Testis (tissue), 2 donors: ENCODE measurements at regions not wholly inside any gene's neighbourhood (a gene's known extent, or its start where the extent isn't known, plus 50 kb on each side); places are given as distances from the start of the nearest gene placed in this dataset.

ENCODE experiments used
- DNase-seq: peaks from one replicate; pipeline ENCODE4 v3.0.0-alpha.2; 2019
- H3K27ac ChIP-seq, 2 donors: fragments of 200-600 bp; sonication (generic); one replicate each; pipeline ENCODE4 v1.5.1; 2019
- H3K27me3 ChIP-seq: fragments of 200-600 bp; sonication (generic); one replicate; pipeline ENCODE4 v1.5.1; 2019
- H3K36me3 ChIP-seq: fragments of 200-600 bp; sonication (generic); one replicate; pipeline ENCODE4 v1.5.1; 2017; ENCODE audit warnings: low read depth; ENCODE audit errors: missing control alignments
- H3K4me1 ChIP-seq: fragments of 200-600 bp; sonication (generic); one replicate; pipeline ENCODE4 v1.5.1; 2019
- H3K4me3 ChIP-seq, 2 donors: fragments of 200-600 bp; sonication (generic); one replicate each; pipeline ENCODE4 v1.5.1; 2017 to 2019
- H3K9me3 ChIP-seq: fragments of 200-600 bp; sonication (generic); one replicate; pipeline ENCODE4 v1.5.1; 2017
- POLR2A ChIP-seq: fragments of 450-650 bp; IDR thresholded peaks from one replicate; pipeline ENCODE4 v1.6.1; 2017; ENCODE audit warnings: antibody characterized with exemption, mild to moderate bottlenecking, moderate library complexity
- WGBS, 2 donors: methylation state at CpG; one replicate each; pipeline ENCODE4 v1.1.5; 2018; 5-methylcytosine and 5-hydroxymethylcytosine counted together
- intact Hi-C: fragments of 100-400 bp; cut with DNase I; formaldehyde crosslinking; loops from one replicate; pipeline ENCODE4 v1.15.1; 2023; ENCODE audit warnings: low total_unique reads
- TF ChIP-seq, protein P1 (sequence below), 3 experiments: fragments of 450-650 bp in 2 of 3; fragments of 200-600 bp in 1 of 3; sonication (generic) in 1 of 3; IDR thresholded peaks; one replicate each; pipeline ENCODE4 v1.5.1; 2016 to 2019; ENCODE audit warnings: antibody characterized with exemption in 3 of 3, mild to moderate bottlenecking in 2 of 3, moderate library complexity in 1 of 3

DNA sequence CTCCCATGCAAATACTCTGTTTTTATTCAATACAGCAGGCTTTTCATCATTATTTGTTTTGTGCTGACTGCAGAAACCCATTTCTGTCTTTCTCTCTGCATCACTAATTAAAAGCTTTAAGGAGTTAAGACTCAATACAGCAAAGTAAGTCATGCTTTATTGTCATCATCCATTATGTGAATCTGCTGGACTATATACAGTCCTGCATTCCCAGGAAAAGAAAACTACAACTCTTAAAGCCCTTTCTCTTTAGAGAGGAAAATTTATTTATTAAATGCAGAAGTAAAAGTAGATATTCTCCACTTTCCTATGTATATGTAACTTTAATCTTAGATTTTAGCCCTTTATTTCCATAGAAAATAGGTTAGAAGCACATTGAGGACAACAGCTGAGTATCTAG, 706.6 kb upstream of the RGMB start:
- no peak for DNase-seq
- Histone ChIP-seq H3K36me3 (no peaks in the 10 kb centered on the region), H3K4me3 (no peak overlapping the region), H3K9me3 (no peaks in the 10 kb centered on the region), H3K4me1 (no peaks in the 10 kb centered on the region), H3K27ac (no peak overlapping the region), H3K27me3 (no peaks in the 10 kb centered on the region)
- intact Hi-C loops, result no loop called here
- no peak for TF ChIP-seq POLR2A
- TF ChIP-seq, protein P1, sequence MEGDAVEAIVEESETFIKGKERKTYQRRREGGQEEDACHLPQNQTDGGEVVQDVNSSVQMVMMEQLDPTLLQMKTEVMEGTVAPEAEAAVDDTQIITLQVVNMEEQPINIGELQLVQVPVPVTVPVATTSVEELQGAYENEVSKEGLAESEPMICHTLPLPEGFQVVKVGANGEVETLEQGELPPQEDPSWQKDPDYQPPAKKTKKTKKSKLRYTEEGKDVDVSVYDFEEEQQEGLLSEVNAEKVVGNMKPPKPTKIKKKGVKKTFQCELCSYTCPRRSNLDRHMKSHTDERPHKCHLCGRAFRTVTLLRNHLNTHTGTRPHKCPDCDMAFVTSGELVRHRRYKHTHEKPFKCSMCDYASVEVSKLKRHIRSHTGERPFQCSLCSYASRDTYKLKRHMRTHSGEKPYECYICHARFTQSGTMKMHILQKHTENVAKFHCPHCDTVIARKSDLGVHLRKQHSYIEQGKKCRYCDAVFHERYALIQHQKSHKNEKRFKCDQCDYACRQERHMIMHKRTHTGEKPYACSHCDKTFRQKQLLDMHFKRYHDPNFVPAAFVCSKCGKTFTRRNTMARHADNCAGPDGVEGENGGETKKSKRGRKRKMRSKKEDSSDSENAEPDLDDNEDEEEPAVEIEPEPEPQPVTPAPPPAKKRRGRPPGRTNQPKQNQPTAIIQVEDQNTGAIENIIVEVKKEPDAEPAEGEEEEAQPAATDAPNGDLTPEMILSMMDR (IDR thresholded peaks at IDR 0.05), result no peak

DNA sequence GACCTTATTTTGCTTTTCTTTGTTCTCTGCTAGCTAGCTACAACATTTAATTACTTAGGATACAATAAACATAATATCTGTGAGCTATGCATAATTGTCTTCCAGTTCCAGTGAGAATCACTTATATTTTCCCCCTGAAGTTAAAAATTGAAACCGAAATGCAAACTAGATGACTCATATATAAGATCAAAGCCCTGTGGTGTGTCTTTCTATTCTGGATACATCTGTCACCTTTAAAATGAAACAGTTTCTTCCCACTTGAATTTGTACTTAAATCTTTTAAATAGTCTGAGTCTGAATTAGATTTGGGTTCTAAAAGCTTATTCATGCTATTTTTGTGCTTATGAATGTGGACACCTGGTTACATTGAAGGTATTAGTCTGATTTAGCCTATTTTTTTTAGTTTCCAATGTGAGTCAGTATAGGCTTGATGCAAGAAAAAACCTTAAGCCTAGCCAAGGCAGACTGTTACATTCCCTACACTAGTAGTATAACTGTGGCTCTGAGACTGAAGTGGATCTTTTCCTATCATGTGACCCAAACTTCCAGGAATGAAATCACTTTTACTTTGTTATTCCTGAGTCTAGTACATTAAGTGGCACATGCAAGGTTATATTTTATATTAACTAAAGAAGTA, 703.5 kb upstream of the RGMB start:
- Histone ChIP-seq H3K4me3 (no peak overlapping the region), H3K27ac (no peak overlapping the region), H3K9me3 (no peaks in the 10 kb centered on the region), H3K27me3 (no peaks in the 10 kb centered on the region), H3K4me1 (no peaks in the 10 kb centered on the region), H3K36me3 (no peaks in the 10 kb centered on the region)
- WGBS, 2 donors, result 73 to 88% methylated on average over 1 of the region's 1 CpG
- TF ChIP-seq POLR2A, result no peak
- TF ChIP-seq, protein P1 (IDR thresholded peaks at IDR 0.05), result no peak
- intact Hi-C loops, result no loop called here
- no peak for DNase-seq

DNA sequence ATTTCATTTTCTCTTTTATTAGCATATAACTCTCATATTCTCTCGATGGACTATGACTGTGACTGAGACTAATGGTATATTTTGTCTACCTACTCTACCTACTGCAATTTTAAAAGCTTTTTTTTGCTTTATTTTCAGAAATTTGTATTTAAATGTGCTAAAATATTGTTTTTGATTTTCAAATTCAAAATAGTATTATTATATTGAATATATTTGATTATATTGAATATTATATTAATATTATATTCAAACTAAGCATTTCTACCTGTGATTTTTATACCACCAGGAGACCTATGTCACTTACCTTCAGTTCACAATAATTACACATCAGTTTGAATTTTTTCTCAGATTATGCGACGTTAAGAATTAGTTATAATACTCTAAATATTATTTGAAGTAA, 700.5 kb upstream of the RGMB start:
- H3K27me3 ChIP-seq, result no peaks in the 10 kb centered on the region
- no peaks in the 10 kb centered on the region for H3K9me3 ChIP-seq
- 93 to 94% methylated on average over 3 of the region's 3 CpGs for WGBS, 2 donors
- H3K4me3 ChIP-seq, result no peak overlapping the region
- intact Hi-C loops, result no loop called here
- H3K36me3 ChIP-seq, result no peaks in the 10 kb centered on the region
- H3K4me1 ChIP-seq, result no peaks in the 10 kb centered on the region
- DNase-seq, result no peak
- TF ChIP-seq, protein P1 (IDR thresholded peaks at IDR 0.05), result no peak
- no peak for TF ChIP-seq POLR2A
- no peak overlapping the region for H3K27ac ChIP-seq

DNA sequence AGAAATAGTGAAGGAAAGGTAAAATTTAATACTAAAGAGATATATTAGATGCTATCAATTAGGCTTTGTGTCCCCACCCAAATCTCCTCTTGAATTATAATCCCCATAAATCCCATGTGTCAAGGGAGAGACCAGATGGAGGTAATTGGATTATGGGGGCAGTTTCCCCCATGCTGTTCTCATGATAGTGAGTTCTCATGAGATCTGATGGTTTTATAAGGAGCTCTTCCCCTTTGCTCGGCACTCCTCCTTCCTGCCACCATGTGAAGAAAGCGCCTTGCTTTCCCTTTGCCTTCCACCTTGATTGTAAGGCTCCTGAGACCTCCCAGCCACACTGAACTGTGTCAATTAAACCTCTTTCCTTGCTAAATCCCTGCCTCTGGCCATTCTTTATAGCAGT, 697.0 kb upstream of the RGMB start:
- no peaks in the 10 kb centered on the region for H3K36me3 ChIP-seq
- intact Hi-C loops, result no loop called here
- H3K27me3 ChIP-seq, result no peaks in the 10 kb centered on the region
- H3K4me3 ChIP-seq, result no peak overlapping the region
- 61 to 82% methylated on average over 2 of the region's 2 CpGs for WGBS, 2 donors
- H3K9me3 ChIP-seq, result no peaks in the 10 kb centered on the region
- no peak for DNase-seq
- H3K27ac ChIP-seq, result no peak overlapping the region
- no peaks in the 10 kb centered on the region for H3K4me1 ChIP-seq
- TF ChIP-seq, protein P1 (IDR thresholded peaks at IDR 0.05), result no peak
- TF ChIP-seq POLR2A, result no peak

DNA sequence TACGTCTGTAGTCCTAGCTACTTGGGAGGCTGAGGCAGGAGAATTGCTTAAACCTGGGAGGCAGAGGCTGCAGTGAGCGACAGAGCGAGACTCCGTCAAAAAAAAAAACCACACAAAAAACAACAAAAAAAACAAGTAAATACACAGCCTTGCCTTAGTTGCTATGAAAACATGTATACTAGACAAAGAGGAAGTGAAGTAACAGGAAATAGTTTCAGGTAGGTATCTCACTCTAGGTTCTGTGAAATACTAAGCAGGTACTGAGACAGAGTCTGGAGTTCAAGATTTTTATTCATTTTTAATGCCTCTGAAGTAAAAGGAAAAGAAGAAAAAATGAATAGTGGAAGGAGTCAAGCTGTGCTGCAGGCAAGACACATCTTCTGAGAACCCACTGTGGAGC, 687.9 kb upstream of the RGMB start:
- intact Hi-C loops, result no loop called here
- Histone ChIP-seq H3K27ac (no peak overlapping the region), H3K36me3 (no peaks in the 10 kb centered on the region), H3K27me3 (no peaks in the 10 kb centered on the region), H3K4me1 (no peaks in the 10 kb centered on the region), H3K4me3 (no peak overlapping the region), H3K9me3 (no peaks in the 10 kb centered on the region)
- TF ChIP-seq, protein P1 (IDR thresholded peaks at IDR 0.05), result no peak
- no peak for TF ChIP-seq POLR2A
- no peak for DNase-seq
- 96 to 97% methylated on average over 4 of the region's 4 CpGs for WGBS, 2 donors
